Activated CD4-positive, alpha-beta T cell treated with anti-CD3 and anti-CD28 coated beads, Interleukin-2, amount 50 U/mL, for 1 hour (primary cell): ENCODE measurements at regions not wholly inside any gene's neighbourhood (a gene's known extent, or its start where the extent isn't known, plus 50 kb on each side); places are given as distances from the start of the nearest gene placed in this dataset.

Experiments
- DNase-seq: peaks from one replicate; pipeline ENCODE4 v3.0.0-alpha.2; 2020

- no peak for DNase-seq
These were observed 69.5 kb upstream of the GNAZ start for GRCh38 chr22:23000657-23001347.

- no peak for DNase-seq
These were observed 68.9 kb upstream of the GNAZ start for GRCh38 chr22:23001463-23001862.

- no peak for DNase-seq
These were observed 67.6 kb upstream of the GNAZ start for GRCh38 chr22:23002612-23003180.

- no peak for DNase-seq
These were observed 62.5 kb upstream of the GNAZ start for GRCh38 chr22:23007823-23008222.

- no peak for DNase-seq
These were observed 61.4 kb upstream of the GNAZ start for GRCh38 chr22:23008896-23009295.
